ENCODE measurements at regions not wholly inside any gene's neighbourhood (a gene's known extent, or its start where the extent isn't known, plus 50 kb on each side); places are given as distances from the start of the nearest gene placed in this dataset.

DNA sequence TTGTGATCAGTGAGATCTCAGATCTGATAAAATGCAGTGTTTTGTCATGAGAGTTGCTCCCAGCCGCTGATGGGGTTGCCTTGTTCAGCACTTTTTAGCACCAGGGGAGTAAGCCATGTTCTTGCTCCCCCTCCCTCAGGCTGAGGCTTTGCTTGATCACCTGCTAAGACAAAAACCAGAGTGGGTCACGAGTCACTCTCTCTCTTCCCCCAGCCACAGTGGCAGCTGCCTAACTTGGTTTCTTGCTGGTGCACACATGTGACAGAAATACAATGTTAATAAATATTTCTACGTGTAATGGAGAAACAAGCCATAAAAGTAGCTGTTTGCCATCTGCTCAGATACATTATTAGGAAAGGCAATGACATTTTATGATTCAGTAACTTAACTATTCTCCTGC lies 212.4 kb upstream of the DMRT1 start:
- DNase-seq (ENCODE audit: low read depth), result no peak
- TF ChIP-seq, protein P1, sequence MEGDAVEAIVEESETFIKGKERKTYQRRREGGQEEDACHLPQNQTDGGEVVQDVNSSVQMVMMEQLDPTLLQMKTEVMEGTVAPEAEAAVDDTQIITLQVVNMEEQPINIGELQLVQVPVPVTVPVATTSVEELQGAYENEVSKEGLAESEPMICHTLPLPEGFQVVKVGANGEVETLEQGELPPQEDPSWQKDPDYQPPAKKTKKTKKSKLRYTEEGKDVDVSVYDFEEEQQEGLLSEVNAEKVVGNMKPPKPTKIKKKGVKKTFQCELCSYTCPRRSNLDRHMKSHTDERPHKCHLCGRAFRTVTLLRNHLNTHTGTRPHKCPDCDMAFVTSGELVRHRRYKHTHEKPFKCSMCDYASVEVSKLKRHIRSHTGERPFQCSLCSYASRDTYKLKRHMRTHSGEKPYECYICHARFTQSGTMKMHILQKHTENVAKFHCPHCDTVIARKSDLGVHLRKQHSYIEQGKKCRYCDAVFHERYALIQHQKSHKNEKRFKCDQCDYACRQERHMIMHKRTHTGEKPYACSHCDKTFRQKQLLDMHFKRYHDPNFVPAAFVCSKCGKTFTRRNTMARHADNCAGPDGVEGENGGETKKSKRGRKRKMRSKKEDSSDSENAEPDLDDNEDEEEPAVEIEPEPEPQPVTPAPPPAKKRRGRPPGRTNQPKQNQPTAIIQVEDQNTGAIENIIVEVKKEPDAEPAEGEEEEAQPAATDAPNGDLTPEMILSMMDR (IDR thresholded peaks at IDR 0.05; ENCODE audit: low read length, missing control alignments), result no peak
- no peak overlapping the region for H3K4me3 ChIP-seq (replicated peaks; ENCODE audit: low read depth, low read length)

DNA sequence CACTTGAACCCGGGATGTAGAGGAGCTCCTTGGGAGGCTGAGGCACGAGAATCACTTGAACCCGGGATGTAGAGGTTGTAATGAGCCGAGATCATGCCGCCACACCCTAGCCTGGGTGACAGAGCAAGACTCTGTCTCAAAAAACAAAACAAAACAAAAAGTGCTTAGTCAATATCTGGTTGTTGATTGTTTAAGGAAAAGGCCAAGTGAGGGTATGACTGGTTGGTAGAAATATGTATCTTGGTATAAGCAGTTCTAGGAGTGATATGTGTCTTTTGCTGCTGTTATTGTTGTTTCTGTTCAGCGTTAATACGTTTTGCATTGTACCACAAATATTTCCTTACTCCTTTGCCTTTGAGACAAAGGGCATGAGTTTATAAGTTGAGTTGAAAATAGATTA lies 210.7 kb upstream of the DMRT1 start:
- no peak overlapping the region for H3K4me3 ChIP-seq (replicated peaks; ENCODE audit: low read depth, low read length)
- no peak for DNase-seq (ENCODE audit: low read depth)
- TF ChIP-seq, protein P1 (IDR thresholded peaks at IDR 0.05; ENCODE audit: low read length, missing control alignments), result no peak

DNA sequence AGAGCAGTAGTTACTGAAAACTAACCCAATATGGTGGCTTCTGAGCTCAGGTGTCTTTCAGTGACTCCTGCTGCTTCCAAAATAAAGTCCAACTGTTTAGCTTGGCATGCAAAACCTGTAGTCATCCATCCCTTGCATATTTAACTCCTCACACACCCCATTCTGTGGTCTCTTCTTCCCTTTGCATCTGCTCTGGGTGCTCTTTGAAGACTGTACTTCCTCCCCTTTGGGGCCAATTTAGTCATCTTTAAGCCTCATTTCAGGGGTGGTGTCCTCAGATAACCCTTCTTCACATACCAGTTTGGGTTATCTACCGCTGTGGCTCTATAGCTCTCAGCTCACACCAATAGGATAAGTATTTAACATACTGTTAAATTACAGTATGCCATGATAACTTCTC lies 209.9 kb upstream of the DMRT1 start:
- H3K4me3 ChIP-seq (replicated peaks; ENCODE audit: low read depth, low read length), result no peak overlapping the region
- no peak for DNase-seq (ENCODE audit: low read depth)
- TF ChIP-seq, protein P1 (IDR thresholded peaks at IDR 0.05; ENCODE audit: low read length, missing control alignments), result no peak

DNA sequence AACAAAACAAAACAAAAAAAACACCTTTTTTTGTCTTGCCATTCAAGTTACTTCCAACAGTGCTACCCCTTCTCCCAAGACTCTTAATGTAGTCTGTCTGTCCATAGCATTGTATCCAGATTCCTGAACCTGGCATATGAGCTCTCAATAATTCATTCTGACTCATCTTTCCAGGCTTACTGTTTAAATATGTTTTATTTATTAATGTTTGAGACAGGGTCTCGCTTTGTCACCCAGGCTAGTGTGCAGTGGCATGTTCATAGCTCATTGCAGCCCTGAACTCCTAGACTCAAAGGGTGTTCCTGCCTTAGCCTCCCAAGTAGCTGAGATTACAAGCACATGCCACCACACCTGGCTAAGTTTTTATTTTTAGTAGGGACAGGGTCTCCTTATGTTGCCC lies 208.0 kb upstream of the DMRT1 start:
- H3K4me3 ChIP-seq (replicated peaks; ENCODE audit: low read depth, low read length), result no peak overlapping the region
- TF ChIP-seq, protein P1 (IDR thresholded peaks at IDR 0.05; ENCODE audit: low read length, missing control alignments), result no peak
- DNase-seq (ENCODE audit: low read depth), result no peak

DNA sequence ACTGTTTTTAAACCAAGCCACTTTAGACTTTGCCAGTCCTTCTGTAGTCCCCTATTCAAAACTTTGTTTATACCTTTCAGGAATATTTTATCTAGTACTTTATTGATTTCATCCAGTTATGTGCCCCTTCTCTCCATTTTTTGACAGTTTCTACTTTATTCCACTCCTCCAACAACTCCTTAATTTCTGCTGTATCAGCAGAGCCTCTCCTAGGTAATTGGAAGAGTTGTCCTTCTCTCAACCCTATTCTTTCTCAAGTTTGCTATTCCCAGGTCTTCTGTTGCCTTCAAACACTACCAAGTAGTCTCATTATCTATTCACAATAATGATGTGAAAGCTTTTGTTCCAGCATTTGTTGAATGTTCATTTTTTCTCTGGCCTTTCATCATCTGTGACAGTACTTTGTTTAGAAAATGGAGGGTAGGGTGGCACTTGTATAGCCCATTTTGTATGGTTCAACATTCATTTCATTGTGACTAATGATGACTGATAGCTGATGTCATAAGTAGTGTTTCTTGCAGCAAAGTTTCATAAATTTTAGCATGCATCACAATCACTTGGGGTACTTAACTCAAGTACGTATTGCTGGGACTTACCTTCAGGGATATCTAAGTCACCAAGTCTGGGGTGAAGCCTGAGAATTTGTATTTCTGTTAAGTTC lies 204.4 kb upstream of the DMRT1 start:
- no peak for DNase-seq (ENCODE audit: low read depth)
- TF ChIP-seq, protein P1 (IDR thresholded peaks at IDR 0.05; ENCODE audit: low read length, missing control alignments), result no peak
- H3K4me3 ChIP-seq (replicated peaks; ENCODE audit: low read depth, low read length), result no peak overlapping the region

DNA sequence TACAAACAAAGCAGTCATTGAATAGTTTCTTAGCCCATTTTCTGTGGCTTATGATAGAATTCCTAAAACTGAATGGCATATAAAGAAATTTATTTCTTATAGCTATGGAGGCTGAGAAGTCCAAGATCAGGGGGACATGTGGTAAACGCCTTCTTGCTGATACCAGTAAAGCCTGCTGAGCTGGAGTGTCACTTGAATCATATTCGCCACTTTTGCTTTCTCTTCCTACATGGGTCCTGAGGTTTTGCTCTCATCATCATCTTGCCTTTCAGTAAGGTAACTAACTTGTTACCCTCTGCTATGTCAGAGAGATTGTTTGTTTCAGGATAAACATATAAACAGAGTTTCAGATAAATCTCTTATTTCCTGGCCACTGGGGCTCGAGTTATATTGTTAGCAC lies 203.3 kb upstream of the DMRT1 start:
- DNase-seq (ENCODE audit: low read depth), result no peak
- TF ChIP-seq, protein P1 (IDR thresholded peaks at IDR 0.05; ENCODE audit: low read length, missing control alignments), result no peak
- H3K4me3 ChIP-seq (replicated peaks; ENCODE audit: low read depth, low read length), result no peak overlapping the region

DNA sequence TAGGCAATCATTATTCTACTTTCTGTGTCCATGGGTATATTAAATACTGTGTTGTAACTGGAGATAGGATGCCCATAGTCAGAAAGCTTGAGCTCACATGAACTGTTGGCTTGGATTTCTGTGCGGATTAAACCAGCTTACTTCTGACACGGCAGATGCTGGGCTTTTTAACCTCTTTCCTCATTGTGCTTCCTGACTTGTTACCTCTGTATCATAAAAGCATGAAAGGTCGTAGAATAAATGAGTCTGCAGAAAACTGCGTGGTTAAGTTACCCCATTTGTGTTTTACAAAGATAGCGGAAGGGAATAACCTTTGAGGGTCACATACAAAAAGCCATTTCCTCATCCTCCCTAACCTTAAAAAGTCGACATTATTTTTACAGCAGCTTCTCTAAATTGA lies 199.5 kb upstream of the DMRT1 start:
- TF ChIP-seq, protein P1 (IDR thresholded peaks at IDR 0.05; ENCODE audit: low read length, missing control alignments), result no peak
- no peak overlapping the region for H3K4me3 ChIP-seq (replicated peaks; ENCODE audit: low read depth, low read length)
- no peak for DNase-seq (ENCODE audit: low read depth)
